ENCODE measurements at regions not wholly inside any gene's neighbourhood (a gene's known extent, or its start where the extent isn't known, plus 50 kb on each side); places are given as distances from the start of the nearest gene placed in this dataset.
"Not testable (repeated sequence)": the region's sequence is repeated elsewhere in the genome, so short reads cannot be mapped to it uniquely, and the experiment has no call there.

DNA sequence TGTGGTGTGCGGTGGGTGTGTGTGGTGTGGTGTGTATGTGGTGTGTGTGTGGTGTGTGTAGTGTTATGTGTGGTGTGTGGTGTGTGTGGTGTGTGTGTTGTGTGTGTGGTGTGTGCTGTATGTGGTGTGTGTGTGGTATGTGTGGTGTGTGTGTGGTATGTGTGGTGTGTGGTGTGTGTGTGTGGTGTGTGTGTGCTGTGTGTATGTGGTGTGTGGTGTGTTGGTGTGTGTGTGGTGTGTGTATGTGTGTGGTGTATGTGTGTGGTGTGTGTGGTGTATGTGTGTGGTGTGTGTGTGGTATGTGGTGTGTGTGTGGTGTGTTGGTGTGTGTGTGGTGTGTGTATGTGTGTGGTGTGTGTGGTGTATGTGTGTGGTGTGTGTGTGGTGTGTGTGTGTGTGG lies 144.3 kb downstream of the HSD17B3 start:
- DNase-seq (ENCODE audit: extremely low read depth, low read depth), result no peak

DNA sequence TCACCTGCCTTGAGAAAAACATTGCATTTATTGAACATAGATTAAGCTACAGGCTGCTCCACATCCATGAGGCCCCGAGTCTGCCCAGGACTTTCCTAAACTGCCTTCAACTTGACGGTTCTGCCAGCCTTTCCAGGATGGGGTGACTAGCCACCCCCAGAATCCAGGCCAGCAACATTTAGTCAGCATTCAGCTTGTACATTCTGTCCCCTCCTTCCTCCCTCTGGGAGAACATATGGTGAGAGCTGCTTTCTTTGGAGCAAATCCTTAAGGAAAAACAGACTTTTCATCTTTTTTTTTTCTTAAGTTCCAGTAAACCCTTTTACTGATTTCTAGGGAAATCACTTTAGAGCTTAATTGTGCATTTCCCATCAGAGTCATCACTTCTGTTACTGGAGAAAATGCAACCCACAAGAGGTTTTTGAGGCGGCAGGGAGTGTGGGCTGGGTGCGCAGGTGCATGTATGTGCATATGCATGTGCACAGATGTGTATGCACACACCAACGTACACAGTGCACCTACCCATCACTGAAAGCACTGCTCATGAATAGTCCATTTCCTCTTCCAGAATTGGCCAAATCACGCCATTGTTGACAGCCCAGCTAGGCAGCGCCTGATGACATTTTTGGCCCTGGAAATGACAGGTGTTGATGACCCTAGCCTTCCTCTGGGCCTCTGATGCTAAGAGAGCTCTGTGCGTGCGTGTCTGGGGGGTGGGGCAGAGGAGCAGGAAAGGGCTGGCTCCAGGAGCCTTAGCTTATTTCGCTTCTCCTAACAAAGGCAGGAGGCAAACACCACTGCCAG lies 145.6 kb downstream of the HSD17B3 start:
- DNase-seq (ENCODE audit: extremely low read depth, low read depth), result no peak

DNA sequence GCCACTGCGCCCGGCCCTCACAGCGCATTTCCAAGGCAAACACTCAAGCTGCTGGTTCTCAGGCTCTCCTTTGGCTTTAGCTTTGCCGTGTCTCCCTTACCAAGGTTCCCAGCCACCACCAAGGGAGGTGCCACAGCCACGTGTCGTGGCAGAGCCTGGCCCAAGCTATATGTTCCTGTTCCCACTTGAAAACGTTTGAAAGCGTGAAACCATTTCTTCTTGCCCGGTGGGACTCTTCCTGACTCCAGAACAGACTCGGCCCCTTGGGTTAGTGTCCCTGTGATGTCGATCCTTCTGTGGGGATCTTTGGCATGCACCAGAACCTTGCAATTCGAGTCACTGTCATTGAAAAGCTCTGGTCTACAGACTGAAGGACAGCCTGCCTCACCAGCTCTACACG lies 147.9 kb downstream of the HSD17B3 start:
- DNase-seq (ENCODE audit: extremely low read depth, low read depth), result no peak

DNA sequence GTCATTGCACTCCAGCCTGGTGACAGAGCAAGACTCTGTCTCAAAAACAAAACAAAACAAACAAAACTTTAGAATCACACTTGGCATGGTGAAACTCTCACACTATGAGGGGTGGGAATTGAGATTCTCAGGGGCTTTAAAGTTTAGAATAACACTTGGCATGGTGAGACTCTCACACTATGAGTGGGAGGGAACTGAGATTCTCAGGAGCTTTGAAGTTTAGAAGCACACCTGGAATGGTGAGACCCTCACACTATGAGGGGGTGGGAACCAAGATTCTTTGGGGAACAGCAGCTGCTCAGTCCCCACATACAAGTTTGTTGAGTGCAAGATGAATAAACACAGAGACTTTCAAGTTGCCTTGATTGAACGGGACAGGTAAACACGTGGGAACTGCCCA lies 149.4 kb downstream of the HSD17B3 start:
- no peak for DNase-seq (ENCODE audit: extremely low read depth, low read depth)

DNA sequence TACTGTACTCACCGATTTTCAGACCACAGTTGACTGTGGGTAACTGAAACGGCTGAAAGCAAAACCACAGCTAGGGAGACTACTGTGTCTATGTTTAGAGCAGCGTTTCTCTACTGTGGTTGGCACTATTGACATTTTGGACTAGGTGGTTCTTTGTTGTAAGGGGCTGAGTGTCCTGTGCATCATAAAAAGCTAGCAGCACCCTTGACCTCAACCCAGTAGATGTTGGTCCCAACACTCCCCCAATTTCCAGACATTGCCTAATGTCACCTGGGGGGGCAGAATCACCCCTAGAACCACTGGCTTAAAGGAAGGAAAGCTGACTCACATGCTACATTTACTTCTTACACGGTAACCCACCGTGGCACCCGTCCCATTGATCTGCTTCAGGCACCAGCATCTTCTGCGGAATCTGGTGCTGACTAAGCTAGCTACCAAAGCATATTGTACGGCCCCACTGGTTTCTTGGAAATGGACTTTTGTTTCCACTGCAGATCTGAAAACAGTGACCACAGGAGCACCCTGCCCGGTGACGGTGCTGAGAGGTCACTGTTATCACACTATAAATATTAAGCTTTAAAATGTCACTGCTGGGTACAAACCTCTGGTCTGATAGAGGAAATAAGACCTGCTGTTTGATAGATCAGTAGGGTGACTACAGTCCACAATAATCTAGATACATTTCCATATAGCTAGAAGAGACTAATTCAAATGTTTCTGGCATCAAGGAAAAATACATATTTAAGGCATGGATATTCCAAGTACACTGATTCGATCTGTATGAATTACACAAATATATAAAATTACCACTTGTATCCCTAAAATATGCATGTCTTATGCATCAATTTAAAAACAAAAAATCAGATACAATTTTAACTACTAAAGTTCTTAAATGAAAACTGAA lies 151.4 kb downstream of the HSD17B3 start:
- no peak for DNase-seq (ENCODE audit: extremely low read depth, low read depth)

DNA sequence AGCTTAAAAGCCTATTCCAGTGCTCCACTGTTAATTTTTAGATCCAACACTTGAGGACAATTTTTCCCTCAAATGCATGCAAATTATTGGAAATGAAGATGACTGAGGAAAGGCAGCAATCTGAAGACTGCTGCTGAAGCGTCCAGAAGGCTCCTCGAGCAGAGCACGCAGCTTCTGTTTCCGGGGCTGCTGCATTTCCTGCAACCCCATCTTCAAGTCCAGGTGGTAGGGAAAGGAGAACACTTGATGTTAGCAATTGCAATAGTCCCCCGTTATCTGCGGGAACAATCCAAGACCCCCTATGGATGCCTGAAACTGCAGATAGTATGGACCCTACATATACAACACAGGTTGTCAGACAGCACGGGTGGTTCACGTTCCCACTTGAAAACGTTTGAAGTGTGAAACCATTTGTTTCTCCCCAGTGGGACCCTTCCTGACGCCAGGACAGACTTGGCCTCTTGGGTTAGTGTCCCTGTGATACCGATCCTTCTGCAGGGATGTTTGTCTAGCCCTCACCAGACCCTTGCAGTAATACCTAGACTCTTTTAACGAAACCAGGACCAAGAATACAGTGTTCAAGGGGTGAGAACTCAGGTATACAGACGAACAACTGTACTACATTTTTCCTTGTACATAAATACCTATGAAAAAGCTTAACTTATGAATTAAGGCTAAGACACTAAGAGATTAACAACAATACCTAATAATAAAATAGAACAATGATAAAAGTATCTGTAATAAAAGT lies 152.3 kb downstream of the HSD17B3 start:
- no peak for DNase-seq (ENCODE audit: extremely low read depth, low read depth)

DNA sequence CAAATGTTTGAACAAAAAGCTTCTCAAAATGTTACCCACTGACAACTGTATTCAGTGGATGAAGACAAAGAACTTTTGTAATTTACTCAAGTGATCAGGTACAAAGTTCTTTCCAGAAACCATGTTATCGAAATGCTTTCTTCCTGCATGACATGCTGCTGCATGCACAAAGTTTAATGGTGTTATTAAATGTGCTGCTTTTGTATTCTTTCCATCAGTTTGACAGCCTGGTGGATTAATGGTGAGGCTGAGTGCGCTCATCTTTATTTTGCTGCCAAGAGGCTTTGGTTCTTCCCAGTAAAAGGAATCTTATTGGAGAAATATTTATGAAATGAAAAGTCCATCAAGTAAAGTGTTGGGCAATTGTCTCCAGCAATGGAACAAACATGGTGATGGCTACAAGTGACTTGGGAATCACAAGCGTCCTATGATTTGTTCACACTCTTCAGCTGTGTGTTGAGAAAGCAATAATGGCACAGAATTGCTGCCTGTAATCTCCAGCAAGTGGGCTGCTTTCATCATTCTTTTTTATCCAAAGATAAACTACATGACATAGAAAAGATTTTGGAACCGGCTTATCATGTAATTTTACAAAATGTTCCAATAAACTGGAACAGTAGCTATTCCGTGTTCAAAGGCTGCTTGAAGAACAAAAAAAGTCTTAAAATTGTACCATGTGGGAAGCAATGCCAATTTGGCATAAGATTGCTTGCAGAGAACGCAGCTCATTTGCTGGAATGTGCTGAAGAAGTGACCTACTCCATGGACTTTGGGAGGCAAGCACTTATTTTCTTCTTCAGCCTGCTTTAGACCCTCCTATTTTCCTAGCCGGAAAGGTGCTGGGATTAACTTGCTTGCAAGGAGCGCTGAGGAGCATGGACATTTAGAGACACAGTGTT lies 153.1 kb downstream of the HSD17B3 start:
- DNase-seq (ENCODE audit: extremely low read depth, low read depth), result no peak

DNA sequence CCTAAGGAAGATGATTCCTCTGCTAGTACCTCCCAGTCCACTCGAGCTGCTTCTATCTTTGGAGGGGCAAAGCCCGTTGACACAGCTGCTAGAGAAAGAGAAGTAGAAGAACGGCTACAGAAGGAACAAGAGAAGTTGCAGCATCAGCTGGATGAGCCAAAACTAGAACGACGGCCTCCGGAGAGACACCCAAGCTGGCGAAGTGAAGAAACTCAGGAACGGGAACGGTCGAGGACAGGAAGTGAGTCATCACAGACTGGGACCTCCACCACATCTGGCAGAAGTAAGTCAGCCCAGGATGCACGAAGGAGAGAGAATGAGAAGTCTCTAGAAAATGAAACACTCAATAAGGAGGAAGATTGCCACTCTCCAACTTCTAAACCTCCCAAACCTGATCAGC lies 154.9 kb downstream of the HSD17B3 start:
- not testable (repeated sequence) for DNase-seq (ENCODE audit: extremely low read depth, low read depth)

DNA sequence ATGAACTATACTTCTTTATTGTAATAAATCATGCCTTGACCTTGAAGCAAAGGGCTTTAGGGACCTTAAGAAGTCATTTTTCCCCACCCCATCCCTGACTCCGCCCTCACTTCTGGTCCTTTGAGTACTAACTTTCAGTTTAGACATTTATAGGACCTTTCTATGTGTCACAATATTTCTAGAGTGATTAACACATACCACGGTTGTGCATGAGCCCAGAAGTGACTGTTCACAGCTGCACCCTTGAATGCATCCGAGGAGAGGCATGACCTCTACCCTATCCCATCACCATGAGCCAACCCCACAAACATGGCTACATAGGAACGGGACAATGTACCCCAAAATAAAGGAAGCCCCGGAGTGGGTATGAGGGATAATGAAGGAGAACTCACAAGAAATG lies 160.3 kb downstream of the HSD17B3 start:
- no peak for DNase-seq (ENCODE audit: extremely low read depth, low read depth)

DNA sequence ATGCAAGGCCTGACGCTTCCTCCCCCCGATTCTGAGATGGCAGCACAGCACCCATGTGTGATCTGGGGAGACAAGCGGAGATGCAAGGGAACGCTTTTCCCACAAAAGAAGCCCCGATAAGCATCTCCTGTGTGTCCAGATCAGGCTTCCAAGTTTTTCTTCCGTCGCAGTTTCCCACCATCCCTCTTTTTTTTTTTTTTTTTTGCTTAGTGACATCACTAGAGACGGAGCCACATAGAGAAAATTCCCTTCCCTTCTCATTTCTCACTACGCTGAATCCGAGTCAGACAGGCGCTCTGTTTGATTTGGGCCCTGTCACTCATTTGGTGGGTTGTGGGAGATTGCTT lies 160.9 kb downstream of the HSD17B3 start:
- no peak for DNase-seq (ENCODE audit: extremely low read depth, low read depth)

DNA sequence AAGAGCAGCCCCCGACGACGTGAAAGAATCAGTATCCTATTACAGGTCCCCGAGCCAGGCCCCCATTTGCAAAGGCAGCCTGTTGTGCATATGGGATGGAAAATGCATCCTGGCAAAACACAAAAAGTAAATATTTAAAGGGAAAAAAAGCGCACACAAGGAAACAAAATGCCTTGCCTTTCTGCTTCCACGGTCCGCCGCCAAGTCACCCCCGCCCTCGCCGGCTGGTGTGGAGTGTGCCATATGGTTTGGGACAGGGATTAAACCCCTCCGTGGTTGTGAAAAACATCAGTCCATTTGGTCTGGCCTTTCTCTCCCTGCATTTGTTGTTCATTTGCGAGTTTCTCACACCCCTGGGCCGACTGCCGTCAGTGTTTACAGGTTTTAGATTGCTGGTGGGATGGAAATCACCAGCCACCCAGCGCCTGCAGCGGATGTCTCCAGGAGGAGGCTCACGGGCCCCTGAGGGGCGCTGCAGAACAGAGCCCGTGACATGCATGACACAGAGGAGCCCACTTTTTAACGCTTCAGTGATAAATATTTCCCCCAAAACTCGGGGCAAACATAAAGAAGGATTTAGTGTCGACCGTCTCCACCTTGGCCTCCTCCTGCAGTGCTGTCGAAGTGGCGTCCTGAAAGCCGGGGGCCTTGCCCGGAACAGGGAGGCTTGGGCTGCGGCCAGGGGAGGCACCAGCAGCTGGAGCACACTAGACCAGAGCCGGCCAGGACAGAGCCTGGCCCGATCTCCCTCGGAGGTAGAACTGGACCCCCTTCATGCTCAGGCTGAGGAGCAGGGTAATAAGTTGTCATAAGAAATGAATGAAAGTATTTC lies 161.5 kb downstream of the HSD17B3 start:
- no peak for DNase-seq (ENCODE audit: extremely low read depth, low read depth)

DNA sequence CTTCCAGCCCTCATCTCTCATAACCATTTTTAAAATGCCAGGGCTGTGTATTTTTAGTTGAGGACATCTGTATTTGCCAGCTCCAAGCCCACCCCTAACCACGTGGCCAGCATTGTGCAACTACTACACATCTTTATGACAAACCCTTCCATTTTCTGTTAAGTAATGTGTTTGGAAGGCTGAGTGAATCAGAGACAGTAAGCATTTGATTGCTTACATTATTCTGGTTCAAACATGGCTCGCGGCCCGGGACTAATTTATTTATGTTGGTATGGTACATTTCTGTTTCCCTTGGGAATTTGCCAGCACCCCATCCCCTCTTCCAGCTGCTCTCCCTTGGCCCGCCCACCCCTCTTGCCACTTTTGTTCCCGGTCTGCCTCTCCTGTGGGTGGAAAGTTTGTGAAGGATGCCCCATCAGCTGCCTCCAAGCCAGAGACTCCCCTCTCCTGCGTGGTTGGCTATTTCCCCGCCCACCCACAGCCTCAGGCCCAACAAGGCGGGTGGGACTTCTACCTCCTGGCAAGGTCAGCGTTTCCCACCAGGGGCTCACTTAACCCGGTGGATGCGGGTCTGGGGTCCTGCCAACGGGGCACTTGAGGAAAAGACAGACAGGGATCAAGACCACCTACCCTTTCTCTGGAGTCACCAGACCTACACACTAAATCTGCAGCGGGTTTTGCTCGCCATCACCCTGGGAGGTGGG lies 162.2 kb downstream of the HSD17B3 start:
- no peak for DNase-seq (ENCODE audit: extremely low read depth, low read depth)

DNA sequence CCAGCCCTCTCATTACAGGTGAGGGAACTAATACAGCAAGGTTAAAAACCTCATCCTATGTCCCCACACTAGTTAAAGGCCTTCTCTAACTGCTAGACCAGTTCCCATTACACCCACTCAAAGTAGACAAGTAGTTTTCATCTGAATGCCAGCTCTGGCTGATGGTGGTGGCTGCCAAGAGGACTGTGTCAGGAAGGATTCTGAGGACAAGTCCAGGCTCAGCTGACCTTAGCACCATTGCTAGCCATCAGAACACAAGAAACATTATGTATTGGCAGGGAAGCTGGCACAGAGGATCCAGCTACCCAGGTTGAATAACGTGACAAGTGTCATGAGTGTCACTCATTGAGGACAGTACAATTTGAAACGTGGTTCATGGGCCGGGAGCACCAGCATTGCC lies 163.4 kb downstream of the HSD17B3 start:
- no peak for DNase-seq (ENCODE audit: extremely low read depth, low read depth)

DNA sequence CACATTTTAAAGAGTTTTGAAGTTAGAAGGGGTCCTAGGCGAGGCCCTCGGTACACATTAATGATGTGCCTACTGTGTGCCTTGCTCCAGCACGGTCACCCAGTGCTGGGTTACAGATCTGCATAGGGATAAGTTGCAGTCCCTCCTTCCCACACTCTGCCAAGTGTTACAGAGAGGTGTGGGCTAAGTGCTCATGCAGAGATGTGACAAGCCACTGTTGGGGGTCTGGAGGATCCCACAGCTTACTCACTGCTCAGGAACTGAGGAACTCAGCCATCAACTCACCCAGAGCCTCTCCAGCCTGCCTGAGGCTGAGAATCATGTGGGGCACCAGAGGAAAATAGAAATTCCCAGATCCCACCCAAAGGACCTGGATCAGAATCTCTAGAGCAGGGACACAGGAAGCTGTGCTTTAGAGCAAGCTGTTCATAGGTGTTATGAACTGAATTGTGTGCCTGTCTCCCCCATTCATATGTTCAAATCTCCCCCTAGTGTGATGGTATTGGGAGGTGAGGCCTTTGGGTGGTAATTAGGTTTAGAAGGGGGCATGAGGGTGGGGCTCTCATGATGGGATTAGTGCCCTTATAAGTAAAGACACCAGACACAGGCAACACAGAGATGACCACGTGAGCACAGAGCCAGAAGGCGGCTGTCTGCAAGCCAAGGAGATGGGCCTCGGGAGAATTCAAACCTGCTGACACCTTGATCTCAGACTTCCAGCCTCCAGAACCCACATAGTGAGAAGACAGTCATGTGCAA lies 164.1 kb downstream of the HSD17B3 start:
- no peak for DNase-seq (ENCODE audit: extremely low read depth, low read depth)

DNA sequence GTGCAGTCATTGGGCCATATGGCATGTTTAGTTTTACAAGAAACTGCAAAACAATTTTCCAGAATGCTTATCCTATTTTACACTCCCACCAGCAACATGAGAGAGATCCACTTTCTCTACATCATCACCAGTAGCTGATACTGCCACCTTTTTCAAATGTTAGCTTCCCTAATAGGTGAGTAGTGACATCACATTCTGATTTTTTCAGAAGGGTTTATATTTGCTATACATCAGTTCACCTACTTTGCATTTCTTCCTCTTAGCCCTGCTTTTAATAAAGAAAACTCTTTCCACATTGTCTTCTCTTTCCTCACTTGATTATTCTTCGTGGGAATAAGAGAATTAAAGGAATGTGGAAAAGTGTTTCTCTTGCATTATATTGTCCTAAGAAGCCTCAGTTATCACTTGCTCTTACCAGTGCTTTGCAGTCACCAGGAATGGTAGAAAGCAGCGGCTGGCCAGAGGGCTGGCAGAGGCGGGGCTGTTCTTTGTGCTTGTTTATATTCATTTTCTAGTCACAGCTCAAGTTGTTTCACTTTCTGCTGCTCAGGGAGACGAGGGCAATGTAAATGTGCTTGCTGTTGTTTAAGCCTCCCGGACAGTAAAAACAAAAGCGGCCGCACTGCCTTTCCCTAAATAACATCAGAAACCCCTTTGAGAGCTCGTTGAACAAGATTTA lies 164.8 kb downstream of the HSD17B3 start:
- DNase-seq (ENCODE audit: extremely low read depth, low read depth), result no peak

DNA sequence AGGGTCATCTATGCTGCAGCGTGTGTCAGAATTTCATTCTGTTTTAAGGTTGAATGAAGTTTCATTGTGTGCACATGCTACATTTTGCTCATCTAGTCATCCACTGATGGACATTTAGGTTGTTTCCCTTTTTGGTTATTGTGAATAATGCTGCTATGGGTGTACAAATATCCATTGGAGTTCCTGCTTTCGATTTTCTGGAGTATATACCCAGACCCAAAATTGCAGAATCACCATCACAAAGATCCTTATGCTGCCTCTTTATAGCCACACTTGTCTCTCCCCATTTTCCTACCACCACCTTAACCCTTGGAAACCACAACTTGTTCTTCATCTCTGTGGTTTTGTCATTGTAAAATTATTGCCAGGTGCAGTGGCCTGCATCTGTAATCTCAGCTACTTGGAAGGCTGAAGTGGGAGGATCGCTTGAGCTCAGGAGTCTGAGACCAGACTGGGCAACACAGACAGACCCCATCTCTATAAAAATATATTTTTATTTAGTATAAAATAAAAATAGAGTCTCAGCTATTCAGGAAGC lies 166.2 kb downstream of the HSD17B3 start:
- DNase-seq (ENCODE audit: extremely low read depth, low read depth), result no peak

DNA sequence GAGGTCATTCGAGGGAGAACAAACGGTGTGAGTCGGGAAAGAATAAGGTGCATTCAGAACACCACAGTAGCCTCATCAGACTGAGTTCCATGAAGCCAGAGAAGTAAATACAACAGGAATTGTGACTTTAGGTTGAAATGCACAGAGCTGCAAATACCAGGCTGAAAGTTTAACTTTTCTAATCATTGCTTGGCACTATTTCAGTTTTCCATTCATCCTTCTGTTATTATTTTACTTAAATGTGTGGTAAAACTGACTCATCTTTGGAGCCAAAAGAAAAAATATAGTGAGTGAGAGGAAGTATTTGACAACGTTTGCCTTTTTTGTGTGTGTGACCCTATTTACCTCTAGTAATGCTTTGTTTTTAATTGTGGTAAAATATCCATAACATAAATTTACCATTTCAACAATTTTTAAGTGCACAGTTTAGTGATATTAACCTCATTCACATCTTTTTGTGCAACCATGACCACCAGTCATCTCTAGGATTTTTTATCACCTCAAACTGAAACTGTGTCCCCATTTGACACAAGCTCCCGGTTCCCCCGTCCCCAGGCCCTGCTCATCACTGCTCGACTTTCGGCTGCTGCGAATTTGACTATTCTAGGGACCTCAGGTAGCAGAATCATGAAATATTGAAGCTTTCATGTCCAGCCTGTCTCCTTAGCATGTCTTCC lies 166.8 kb downstream of the HSD17B3 start:
- no peak for DNase-seq (ENCODE audit: extremely low read depth, low read depth)
